Colonic mucosa (tissue), 4 donors: ENCODE measurements at regions not wholly inside any gene's neighbourhood (a gene's known extent, or its start where the extent isn't known, plus 50 kb on each side); places are given as distances from the start of the nearest gene placed in this dataset.

Source experiments
- DNase-seq: peaks from one replicate; pipeline ENCODE4 v3.0.0-alpha.2; 2020
- H3K27ac ChIP-seq: fragments of 200-600 bp; one replicate; pipeline ENCODE4 v1.8.0; 2021
- H3K27me3 ChIP-seq: fragments of 200-600 bp; one replicate; pipeline ENCODE4 v1.8.0; 2021
- H3K36me3 ChIP-seq: fragments of 200-600 bp; one replicate; pipeline ENCODE4 v1.8.0; 2021
- H3K4me1 ChIP-seq: fragments of 200-600 bp; one replicate; pipeline ENCODE4 v1.8.0; 2021; ENCODE audit warnings: mild to moderate bottlenecking
- H3K4me3 ChIP-seq: fragments of 200-600 bp; one replicate; pipeline ENCODE4 v1.8.0; 2021
- H3K9ac ChIP-seq, 2 donors: one replicate each; pipeline ENCODE4 v1.7.0; 2013; ENCODE audit warnings: control low read depth in 2 of 2, low read depth in 2 of 2, low read length in 2 of 2
- H3K9me3 ChIP-seq: fragments of 200-600 bp; one replicate; pipeline ENCODE4 v1.8.0; 2021
- CTCF ChIP-seq: fragments of 200-600 bp; IDR thresholded peaks from one replicate; pipeline ENCODE4 v1.8.0; 2022; ENCODE audit warnings: antibody characterized with exemption, mild to moderate bottlenecking
- intact Hi-C: fragments of 100-400 bp; cut with DNase I; formaldehyde crosslinking; loops from one replicate; pipeline ENCODE4 v1.14.1; 2022
- donor health status: healthy.
- donor health status: DM: no; HTN: no; CAD: no.
- donor health status: DM: no; HTN: no; CAD: no.

GRCh38 chr1:115547696-115548095 is 94.1 kb upstream of the VANGL1 start:
- no peaks in the 10 kb centered on the region for H3K36me3 ChIP-seq
- H3K9me3 ChIP-seq = no peaks in the 10 kb centered on the region
- H3K27ac ChIP-seq = no peak overlapping the region
- H3K4me1 ChIP-seq = no peaks in the 10 kb centered on the region
- no peaks in the 10 kb centered on the region for H3K27me3 ChIP-seq
- intact Hi-C loops = no loop called here
- no peak overlapping the region for H3K4me3 ChIP-seq
- no peak for TF ChIP-seq CTCF
- DNase-seq = no peak
- H3K9ac ChIP-seq = no peak overlapping the region

GRCh38 chr1:115546846-115547245 is 94.9 kb upstream of the VANGL1 start:
- no peak overlapping the region for H3K9ac ChIP-seq
- no peak overlapping the region for H3K4me3 ChIP-seq
- DNase-seq = no peak
- H3K36me3 ChIP-seq = no peaks in the 10 kb centered on the region
- no peak overlapping the region for H3K27ac ChIP-seq
- no peaks in the 10 kb centered on the region for H3K27me3 ChIP-seq
- intact Hi-C loops = no loop called here
- no peak for TF ChIP-seq CTCF
- no peaks in the 10 kb centered on the region for H3K9me3 ChIP-seq
- no peaks in the 10 kb centered on the region for H3K4me1 ChIP-seq

GRCh38 chr1:115545791-115546733 is 95.7 kb upstream of the VANGL1 start:
- no peak overlapping the region for H3K27ac ChIP-seq
- intact Hi-C loops = no loop called here
- no peak overlapping the region for H3K4me3 ChIP-seq
- no peaks in the 10 kb centered on the region for H3K27me3 ChIP-seq
- H3K9me3 ChIP-seq = no peaks in the 10 kb centered on the region
- no peak overlapping the region for H3K9ac ChIP-seq
- peak; percentile 45 for DNase-seq
- no peaks in the 10 kb centered on the region for H3K4me1 ChIP-seq
- no peaks in the 10 kb centered on the region for H3K36me3 ChIP-seq
- TF ChIP-seq CTCF = peak; percentile 24

GRCh38 chr1:115545096-115545720 is 96.6 kb upstream of the VANGL1 start:
- Histone ChIP-seq H3K27me3 (no peaks in the 10 kb centered on the region), H3K9ac (no peak overlapping the region), H3K9me3 (no peaks in the 10 kb centered on the region), H3K36me3 (no peaks in the 10 kb centered on the region), H3K4me1 (no peaks in the 10 kb centered on the region), H3K27ac (no peak overlapping the region), H3K4me3 (no peak overlapping the region)
- intact Hi-C loops = no loop called here
- no peak for TF ChIP-seq CTCF
- DNase-seq = no peak

- DNase-seq = no peak
- no peak overlapping the region for H3K27ac ChIP-seq
- no peak for TF ChIP-seq CTCF
- no peak overlapping the region for H3K9ac ChIP-seq
- intact Hi-C loops = no loop called here
- H3K4me1 ChIP-seq = no peaks in the 10 kb centered on the region
- no peaks in the 10 kb centered on the region for H3K36me3 ChIP-seq
- H3K27me3 ChIP-seq = no peaks in the 10 kb centered on the region
- H3K4me3 ChIP-seq = no peak overlapping the region
- no peaks in the 10 kb centered on the region for H3K9me3 ChIP-seq
Measured at GRCh38 chr1:115544131-115544530, 97.6 kb upstream of the VANGL1 start.
